MCF 10A (cell line): ENCODE measurements at regions not wholly inside any gene's neighbourhood (a gene's known extent, or its start where the extent isn't known, plus 50 kb on each side); places are given as distances from the start of the nearest gene placed in this dataset.

Source experiments
- BruUV-seq: library from RNA; stranded (reverse); fragments of 400-500 nt; replicated peaks from 2 replicates; lab custom pipeline; 2021; lab: Mats Ljungman, UMichigan
- CTCF ChIA-PET: fragments of 300-600 bp; sonication (Branson Sonifier 250); formaldehyde crosslinking; extraction: SDS; loops from one replicate; lab custom pipeline; 2021; ENCODE audit warnings: antibody characterized with exemption, inconsistent platforms; lab: Yijun Ruan, JAX
- POLR2A ChIA-PET: fragments of 300-600, 350-650 bp; sonication (Branson Sonifier 250); formaldehyde crosslinking; extraction: SDS; loops from one replicate; lab custom pipeline; 2020; ENCODE audit warnings: antibody characterized with exemption, inconsistent platforms; lab: Yijun Ruan, JAX
- DNase-seq: peaks from one replicate; pipeline ENCODE4 v3.0.0-alpha.2; 2018; ENCODE audit not compliant: unreplicated experiment
- H3K27ac Mint-ChIP-seq: one replicate; pipeline ENCODE4 v1.8.0; 2022; ENCODE audit warnings: mild to moderate bottlenecking, low read depth, mixed read lengths; ENCODE audit not compliant: unreplicated experiment
- H3K27me3 Mint-ChIP-seq: one replicate; pipeline ENCODE4 v1.8.0; 2022; ENCODE audit warnings: mixed read lengths; ENCODE audit not compliant: insufficient read depth, unreplicated experiment
- H3K36me3 Mint-ChIP-seq: one replicate; pipeline ENCODE4 v1.8.0; 2022; ENCODE audit warnings: mild to moderate bottlenecking, moderate library complexity, mixed read lengths; ENCODE audit not compliant: insufficient read depth, unreplicated experiment
- H3K4me1 Mint-ChIP-seq: one replicate; pipeline ENCODE4 v1.8.0; 2022; ENCODE audit warnings: mixed read lengths; ENCODE audit not compliant: insufficient read depth, unreplicated experiment
- H3K4me3 Mint-ChIP-seq: one replicate; pipeline ENCODE4 v1.8.0; 2022; ENCODE audit warnings: mild to moderate bottlenecking, moderate library complexity, mixed read lengths; ENCODE audit not compliant: unreplicated experiment
- H3K9me3 Mint-ChIP-seq: one replicate; pipeline ENCODE4 v1.8.0; 2022; ENCODE audit warnings: mixed read lengths; ENCODE audit not compliant: unreplicated experiment
- CTCF ChIP-seq: fragments of 200-600 bp; IDR thresholded peaks from one replicate; pipeline ENCODE4 v1.8.0; 2022; ENCODE audit warnings: antibody characterized with exemption, mild to moderate bottlenecking; ENCODE audit not compliant: unreplicated experiment
- intact Hi-C: fragments of 100-400 bp; cut with micrococcal nuclease; formaldehyde crosslinking; loops from 2 replicates; pipeline ENCODE4 v1.14.1; 2022

DNA sequence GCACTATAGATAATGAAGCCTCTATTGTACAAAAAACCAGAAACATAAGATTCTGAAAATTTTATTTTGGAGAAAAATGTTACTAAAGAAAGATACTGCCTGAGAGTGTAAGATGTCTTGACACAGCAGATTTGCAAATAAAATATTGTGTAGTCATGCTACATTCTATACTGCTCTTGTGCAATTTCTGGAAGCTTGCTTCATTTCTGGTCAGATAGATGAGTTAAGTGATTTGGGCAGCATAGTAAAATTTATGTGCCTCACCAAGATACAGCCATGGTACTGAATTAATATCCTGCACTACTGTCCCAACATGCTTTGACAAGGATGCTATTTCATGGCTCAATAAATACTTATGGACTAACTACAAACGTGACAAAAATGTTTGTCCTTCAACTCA is 55.1 kb upstream of the STARD13 start:
- intact Hi-C loops = no loop called here
- ChIA-PET POLR2A (interaction anchor here (0.6 to 0.7 kb wide), 2 partner anchors 192 to 198 kb away, joined by 3 to 4 read pairs; no protein-coding TSS in a partner anchor), CTCF (interaction anchor here (0.7 kb wide), 1 partner anchor 181 kb away, joined by 3 read pairs; no protein-coding TSS in a partner anchor)
- H3K4me1 Mint-ChIP-seq = no peaks in the 10 kb centered on the region
- peak; percentile 49 for DNase-seq
- no peak overlapping the region for H3K27ac Mint-ChIP-seq
- no peaks in the 10 kb centered on the region for H3K9me3 Mint-ChIP-seq
- H3K36me3 Mint-ChIP-seq = no peaks in the 10 kb centered on the region
- H3K4me3 Mint-ChIP-seq = no peak overlapping the region
- no peaks in the 10 kb centered on the region for H3K27me3 Mint-ChIP-seq
- TF ChIP-seq CTCF = no peak
- BruUV-seq = no TSS peak

DNA sequence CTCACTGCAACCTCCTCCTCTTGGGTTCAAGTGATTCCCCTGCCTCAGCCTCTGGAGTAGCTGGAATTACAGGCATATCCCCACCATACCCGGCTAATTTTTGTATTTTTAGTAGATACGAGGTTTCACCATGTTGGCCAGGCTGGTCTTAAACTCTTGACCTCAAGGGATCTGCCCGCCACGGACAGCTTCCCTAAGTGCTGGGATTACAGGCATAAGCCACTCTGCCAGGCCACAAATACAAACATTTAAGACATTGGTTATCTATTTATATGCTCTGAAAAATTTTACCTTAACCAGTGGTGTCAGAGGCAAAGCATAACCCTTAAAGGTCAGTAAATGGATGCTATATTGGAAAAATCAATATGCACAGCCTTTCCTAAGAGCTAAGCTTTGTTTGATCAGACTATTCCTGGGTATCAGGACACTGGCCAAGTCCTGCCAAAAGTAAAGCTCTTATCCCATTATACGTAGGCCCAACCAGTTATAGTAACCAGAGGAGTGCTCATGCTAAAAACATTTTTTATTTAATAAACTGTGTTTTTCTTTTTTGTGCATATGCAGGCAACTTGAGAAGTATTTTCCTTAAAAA is 56.4 kb upstream of the STARD13 start:
- Mint-ChIP-seq H3K27me3 (no peaks in the 10 kb centered on the region), H3K4me1 (no peaks in the 10 kb centered on the region), H3K36me3 (no peaks in the 10 kb centered on the region), H3K9me3 (no peaks in the 10 kb centered on the region), H3K4me3 (no peak overlapping the region), H3K27ac (no peak overlapping the region)
- no peak for TF ChIP-seq CTCF
- DNase-seq = no peak
- intact Hi-C loops = no loop called here
- CTCF ChIA-PET = interaction anchor here (0.6 to 1.1 kb wide), 2 partner anchors 9 to 40 kb away, joined by 3 to 4 read pairs; no protein-coding TSS in a partner anchor
- POLR2A ChIA-PET = no interaction called here
- BruUV-seq = no TSS peak

- Mint-ChIP-seq H3K4me1 (no peaks in the 10 kb centered on the region), H3K36me3 (no peaks in the 10 kb centered on the region)
- TF ChIP-seq CTCF = no peak
Observed at GRCh38 chr13:33345842-33346241, 60.3 kb upstream of the STARD13 start.

GRCh38 chr13:33347861-33348260 is 62.3 kb upstream of the STARD13 start:
- intact Hi-C loops = no loop called here
- no peaks in the 10 kb centered on the region for H3K9me3 Mint-ChIP-seq
- POLR2A ChIA-PET = no interaction called here
- CTCF ChIA-PET = interaction anchor here (0.6 to 0.7 kb wide), 2 partner anchors 20 to 29 kb away, joined by 3 to 5 read pairs; no protein-coding TSS in a partner anchor
- no peak overlapping the region for H3K27ac Mint-ChIP-seq
- no peak for DNase-seq
- H3K4me3 Mint-ChIP-seq = no peak overlapping the region
- no peaks in the 10 kb centered on the region for H3K27me3 Mint-ChIP-seq
- no peak for TF ChIP-seq CTCF
- H3K36me3 Mint-ChIP-seq = no peaks in the 10 kb centered on the region
- no TSS peak for BruUV-seq
- no peaks in the 10 kb centered on the region for H3K4me1 Mint-ChIP-seq

More at GRCh38 chr13:33345842-33346241, 60.3 kb upstream of the STARD13 start:
- H3K27ac Mint-ChIP-seq = no peak overlapping the region
- intact Hi-C loops = no loop called here
- CTCF ChIA-PET = interaction anchor here (1.2 kb wide), 1 partner anchor 43 kb away, joined by 4 read pairs; no protein-coding TSS in a partner anchor
- H3K27me3 Mint-ChIP-seq = no peaks in the 10 kb centered on the region
- POLR2A ChIA-PET = no interaction called here
- no TSS peak for BruUV-seq
- no peaks in the 10 kb centered on the region for H3K9me3 Mint-ChIP-seq
- no peak for DNase-seq
- H3K4me3 Mint-ChIP-seq = no peak overlapping the region
